HepG2 (cell line): ENCODE measurements at regions not wholly inside any gene's neighbourhood (a gene's known extent, or its start where the extent isn't known, plus 50 kb on each side); places are given as distances from the start of the nearest gene placed in this dataset.

ENCODE experiments used
- ARNT2 ChIP-seq: sonication (generic); formaldehyde crosslinking; IDR thresholded peaks from 2 replicates; pipeline ENCODE4 v1.8.0; 2022; ENCODE audit warnings: mild to moderate bottlenecking, low read depth, missing genetic modification reagents, moderate library complexity
- ATF5 ChIP-seq: sonication (generic); formaldehyde crosslinking; IDR thresholded peaks from 2 replicates; pipeline ENCODE4 v1.4.0; 2020; ENCODE audit warnings: mild to moderate bottlenecking, low read depth, missing genetic modification reagents
- CREM ChIP-seq, 2 experiments: sonication (generic) in 1 of 2; formaldehyde crosslinking in 1 of 2; IDR thresholded peaks; 2 replicates each; pipeline versions ENCODE4 v1.4.0 to v1.6.1; 2016 to 2020; ENCODE audit warnings: antibody characterized with exemption in 1 of 2, mild to moderate bottlenecking in 1 of 2, missing genetic modification reagents in 1 of 2
- JARID2 ChIP-seq: sonication (generic); formaldehyde crosslinking; IDR thresholded peaks from 2 replicates; pipeline ENCODE4 v1.8.1; 2023; ENCODE audit warnings: missing genetic modification reagents, inconsistent platforms; ENCODE audit not compliant: insufficient replicate concordance
- KLF15 ChIP-seq: sonication (generic); formaldehyde crosslinking; IDR thresholded peaks from 2 replicates; pipeline ENCODE4 v1.8.1; 2023; ENCODE audit warnings: borderline replicate concordance, mild to moderate bottlenecking, inconsistent platforms, missing genetic modification reagents, mixed read lengths
- KMT2B ChIP-seq: IDR thresholded peaks from 2 replicates; pipeline ENCODE4 v1.6.1; 2016; ENCODE audit warnings: missing genetic modification reagents, missing compliant biosample characterization
- LRRFIP1 ChIP-seq: sonication (generic); formaldehyde crosslinking; conservative IDR thresholded peaks from 2 replicates; pipeline ENCODE4 v1.4.0; 2020; ENCODE audit warnings: missing genetic modification reagents
- MED1 ChIP-seq: sonication (generic); formaldehyde crosslinking; IDR thresholded peaks from 2 replicates; pipeline ENCODE4 v1.4.0; 2020; ENCODE audit warnings: missing genetic modification reagents
- MEIS1 ChIP-seq: sonication (generic); formaldehyde crosslinking; IDR thresholded peaks from 2 replicates; pipeline ENCODE4 v1.9.0; 2021; ENCODE audit warnings: mild to moderate bottlenecking, missing genetic modification reagents, moderate library complexity, borderline replicate concordance
- NCOA1 ChIP-seq: sonication (generic); formaldehyde crosslinking; IDR thresholded peaks from 2 replicates; pipeline ENCODE4 v1.9.0; 2021; ENCODE audit warnings: missing genetic modification reagents
- PCBP2 ChIP-seq: fragments of 200-400 bp; formaldehyde crosslinking; optimal IDR thresholded peaks from 2 replicates; pipeline ENCODE3; 2018; ENCODE audit warnings: low read length, low read depth; ENCODE audit not compliant: poor library complexity, severe bottlenecking
- PHF20 ChIP-seq: sonication (generic); formaldehyde crosslinking; IDR thresholded peaks from 2 replicates; pipeline ENCODE4 v1.5.0; 2020; ENCODE audit warnings: mild to moderate bottlenecking, missing genetic modification reagents
- SOX6 ChIP-seq, 2 experiments: fragments of 450-650 bp in 1 of 2; sonication (generic) in 1 of 2; formaldehyde crosslinking in 1 of 2; IDR thresholded peaks; 2 replicates each; pipeline versions ENCODE4 v1.4.0 to v1.6.1; 2017 to 2020; ENCODE audit warnings: antibody characterized with exemption in 1 of 2, mild to moderate bottlenecking in 1 of 2, missing genetic modification reagents in 1 of 2
- ZBTB43 ChIP-seq: sonication (generic); formaldehyde crosslinking; conservative IDR thresholded peaks from 2 replicates; pipeline ENCODE4 v1.4.0; 2020; ENCODE audit warnings: missing genetic modification reagents
- ZFP37 ChIP-seq: sonication (generic); formaldehyde crosslinking; IDR thresholded peaks from 2 replicates; pipeline ENCODE4 v1.4.0; 2020; ENCODE audit warnings: missing genetic modification reagents, borderline replicate concordance
- ZNF296 ChIP-seq: sonication (generic); formaldehyde crosslinking; conservative IDR thresholded peaks from 2 replicates; pipeline ENCODE4 v1.5.0; 2020; ENCODE audit warnings: mild to moderate bottlenecking, missing genetic modification reagents
- ZNF557 ChIP-seq: sonication (generic); formaldehyde crosslinking; IDR thresholded peaks from 2 replicates; pipeline ENCODE4 v1.4.0; 2020; ENCODE audit warnings: missing genetic modification reagents
- ZNF724P ChIP-seq: sonication (generic); formaldehyde crosslinking; IDR thresholded peaks from 2 replicates; pipeline ENCODE4 v1.8.0; 2022; ENCODE audit warnings: missing genetic modification reagents, borderline replicate concordance
- ZNF883 ChIP-seq: sonication (generic); formaldehyde crosslinking; IDR thresholded peaks from 2 replicates; pipeline ENCODE4 v1.5.1; 2020; ENCODE audit warnings: mild to moderate bottlenecking, missing genetic modification reagents; ENCODE audit errors: not compliant biosample characterization
- TF ChIP-seq, protein P1 (sequence below): sonication (generic); formaldehyde crosslinking; IDR thresholded peaks from 2 replicates; pipeline ENCODE4 v1.5.1; 2020; ENCODE audit warnings: mild to moderate bottlenecking, missing genetic modification reagents, moderate library complexity
- TF ChIP-seq, protein P2 (sequence below): sonication (generic); formaldehyde crosslinking; IDR thresholded peaks from 2 replicates; pipeline ENCODE4 v1.4.0; 2020; ENCODE audit warnings: missing genetic modification reagents

DNA sequence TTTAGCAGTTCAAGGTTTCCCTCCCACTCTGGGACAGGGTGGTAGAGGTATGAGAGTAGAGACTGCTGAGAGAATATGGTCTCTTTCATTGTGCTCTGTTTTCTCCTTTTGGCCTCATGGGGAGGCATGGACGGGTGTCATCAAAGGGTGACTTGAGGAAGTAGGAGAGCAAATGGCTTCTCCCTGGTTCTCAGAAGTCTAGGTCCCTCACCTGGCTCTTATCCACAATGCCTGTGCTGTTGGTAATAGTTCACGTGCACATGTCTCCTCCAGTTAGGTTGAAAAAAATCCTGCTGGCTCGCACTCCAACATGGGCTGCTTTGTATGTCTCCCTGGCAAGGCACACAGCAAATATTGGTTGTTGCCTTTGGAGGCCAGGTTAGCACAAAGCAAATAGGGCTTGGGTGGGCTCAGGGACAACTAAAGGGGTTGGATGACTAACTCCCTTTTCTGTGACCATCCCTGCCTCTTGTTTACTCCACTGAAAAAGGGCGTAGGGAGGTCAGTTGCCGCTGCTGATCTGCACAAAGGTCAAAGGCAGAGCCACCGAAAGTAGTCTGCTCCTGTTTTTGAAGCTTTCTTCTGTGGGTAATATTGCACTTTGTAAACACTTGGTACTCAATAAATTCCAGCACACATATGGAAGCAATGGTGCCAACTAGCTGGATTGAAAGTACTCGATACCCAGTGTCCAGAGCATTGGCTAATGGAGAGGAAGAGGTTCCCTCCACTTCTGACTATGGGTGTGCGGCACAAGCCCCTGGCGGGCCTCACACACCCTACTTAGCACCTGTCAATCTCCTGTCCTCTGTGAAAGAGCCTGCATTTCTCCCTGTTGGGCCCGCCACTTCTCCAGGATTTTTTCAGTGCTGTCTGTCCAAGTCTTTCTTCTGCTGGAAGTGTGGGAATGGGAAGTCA, 121.8 kb downstream of the SLC38A6 start (continued):
- TF ChIP-seq ARNT2 (CRISPR knock-in tag) (0 out of 2 replicates have a peak, but pooled peaks have one; percentile 52), PHF20 (0 out of 2 replicates have a peak, but pooled peaks have one; percentile 11), KMT2B (CRISPR knock-in tag) (peak; percentile 30; the same call in 1 of the 2 replicates), MEIS1 (peak; percentile 60; the same call in 1 of the 2 replicates), ZBTB43 (0 out of 2 replicates have a peak, but pooled peaks have one; percentile 40), NCOA1 (CRISPR knock-in tag) (peak; percentile 59; the same call in 1 of the 2 replicates), KLF15 (CRISPR knock-in tag) (no peak), MED1 (CRISPR knock-in tag) (peak; percentile 85), CREM (IDR thresholded peaks at IDR 0.05) (peak; percentile 90), CREM (CRISPR knock-in tag; IDR thresholded peaks at IDR 0.05) (no peak), ZNF883 (CRISPR knock-in tag) (no peak), ZNF557 (CRISPR knock-in tag) (0 out of 2 replicates have a peak, but pooled peaks have one; percentile 40), JARID2 (CRISPR knock-in tag) (peak; percentile 22), ATF5 (no peak), PCBP2 (no peak), ZNF724P (CRISPR knock-in tag) (no peak), SOX6 (IDR thresholded peaks at IDR 0.05) (no peak), SOX6 (CRISPR knock-in tag; IDR thresholded peaks at IDR 0.05) (peak; percentile 97), ZNF296 (CRISPR knock-in tag) (no peak), ZFP37 (CRISPR knock-in tag) (no peak), LRRFIP1 (no peak)
- TF ChIP-seq, protein P1, sequence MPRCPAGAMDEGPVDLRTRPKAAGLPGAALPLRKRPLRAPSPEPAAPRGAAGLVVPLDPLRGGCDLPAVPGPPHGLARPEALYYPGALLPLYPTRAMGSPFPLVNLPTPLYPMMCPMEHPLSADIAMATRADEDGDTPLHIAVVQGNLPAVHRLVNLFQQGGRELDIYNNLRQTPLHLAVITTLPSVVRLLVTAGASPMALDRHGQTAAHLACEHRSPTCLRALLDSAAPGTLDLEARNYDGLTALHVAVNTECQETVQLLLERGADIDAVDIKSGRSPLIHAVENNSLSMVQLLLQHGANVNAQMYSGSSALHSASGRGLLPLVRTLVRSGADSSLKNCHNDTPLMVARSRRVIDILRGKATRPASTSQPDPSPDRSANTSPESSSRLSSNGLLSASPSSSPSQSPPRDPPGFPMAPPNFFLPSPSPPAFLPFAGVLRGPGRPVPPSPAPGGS (CRISPR knock-in tag), result peak; percentile 41; the same call in 1 of the 2 replicates
- TF ChIP-seq, protein P2, sequence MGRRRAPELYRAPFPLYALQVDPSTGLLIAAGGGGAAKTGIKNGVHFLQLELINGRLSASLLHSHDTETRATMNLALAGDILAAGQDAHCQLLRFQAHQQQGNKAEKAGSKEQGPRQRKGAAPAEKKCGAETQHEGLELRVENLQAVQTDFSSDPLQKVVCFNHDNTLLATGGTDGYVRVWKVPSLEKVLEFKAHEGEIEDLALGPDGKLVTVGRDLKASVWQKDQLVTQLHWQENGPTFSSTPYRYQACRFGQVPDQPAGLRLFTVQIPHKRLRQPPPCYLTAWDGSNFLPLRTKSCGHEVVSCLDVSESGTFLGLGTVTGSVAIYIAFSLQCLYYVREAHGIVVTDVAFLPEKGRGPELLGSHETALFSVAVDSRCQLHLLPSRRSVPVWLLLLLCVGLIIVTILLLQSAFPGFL (CRISPR knock-in tag), result no peak
